Thyroid gland (tissue), 4 donors: ENCODE measurements at regions not wholly inside any gene's neighbourhood (a gene's known extent, or its start where the extent isn't known, plus 50 kb on each side); places are given as distances from the start of the nearest gene placed in this dataset.

Experiments
- POLR2A ChIP-seq, 2 donors: fragments of 450-650 bp; IDR thresholded peaks; one replicate each; pipeline ENCODE4 v1.6.1; 2017; ENCODE audit warnings: antibody characterized with exemption in 2 of 2, mild to moderate bottlenecking in 2 of 2, moderate library complexity in 1 of 2
- TF ChIP-seq, protein P1 (sequence below), 6 experiments: fragments of 200-600 bp in 3 of 6; fragments of 450-650 bp in 3 of 6; sonication (generic) in 3 of 6; IDR thresholded peaks; one replicate each; pipeline ENCODE4 v1.5.1; 2016 to 2019; ENCODE audit warnings: antibody characterized with exemption in 6 of 6, mild to moderate bottlenecking in 2 of 6, inconsistent platforms in 1 of 6, moderate library complexity in 1 of 6

DNA sequence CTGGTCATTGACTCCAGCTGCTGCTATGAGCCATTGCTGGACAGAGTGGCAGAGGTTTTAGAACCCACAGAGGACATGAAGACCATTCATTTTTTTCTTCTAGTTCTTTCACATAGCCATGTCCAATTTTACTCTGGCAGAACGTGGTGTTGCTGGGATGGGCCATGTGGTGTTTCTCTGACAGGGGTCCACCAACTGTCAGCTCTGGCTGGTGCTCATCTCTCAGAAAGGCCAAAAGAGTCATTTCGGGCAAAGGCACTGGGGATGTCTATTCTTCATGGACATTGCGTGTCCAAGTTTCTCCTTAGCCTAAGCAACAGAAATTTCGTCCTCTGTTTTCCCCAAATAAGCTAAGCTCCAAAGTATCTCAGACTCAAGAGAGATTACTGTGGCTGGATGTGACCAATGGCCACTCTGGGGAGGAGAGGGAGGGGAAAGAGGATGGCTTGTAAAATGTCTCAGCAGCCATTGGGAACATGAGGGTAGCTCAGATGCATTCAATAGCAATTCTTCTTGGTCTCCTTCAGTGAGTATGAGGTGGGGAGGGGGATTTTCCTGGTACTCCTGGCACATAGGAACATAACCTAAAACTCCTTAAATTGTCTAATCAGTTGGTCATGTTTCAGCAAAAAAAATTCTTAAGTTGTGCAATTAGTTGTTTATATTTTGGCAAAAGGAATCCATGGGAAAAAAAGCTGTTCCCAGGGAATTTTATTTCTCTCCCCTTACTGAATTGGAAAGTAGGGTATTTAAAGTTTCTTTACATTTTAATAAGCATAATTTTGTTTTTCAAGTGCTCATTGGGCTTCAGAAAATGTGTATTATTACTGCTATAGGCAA is 131.6 kb upstream of the MITF start:
- TF ChIP-seq, protein P1, sequence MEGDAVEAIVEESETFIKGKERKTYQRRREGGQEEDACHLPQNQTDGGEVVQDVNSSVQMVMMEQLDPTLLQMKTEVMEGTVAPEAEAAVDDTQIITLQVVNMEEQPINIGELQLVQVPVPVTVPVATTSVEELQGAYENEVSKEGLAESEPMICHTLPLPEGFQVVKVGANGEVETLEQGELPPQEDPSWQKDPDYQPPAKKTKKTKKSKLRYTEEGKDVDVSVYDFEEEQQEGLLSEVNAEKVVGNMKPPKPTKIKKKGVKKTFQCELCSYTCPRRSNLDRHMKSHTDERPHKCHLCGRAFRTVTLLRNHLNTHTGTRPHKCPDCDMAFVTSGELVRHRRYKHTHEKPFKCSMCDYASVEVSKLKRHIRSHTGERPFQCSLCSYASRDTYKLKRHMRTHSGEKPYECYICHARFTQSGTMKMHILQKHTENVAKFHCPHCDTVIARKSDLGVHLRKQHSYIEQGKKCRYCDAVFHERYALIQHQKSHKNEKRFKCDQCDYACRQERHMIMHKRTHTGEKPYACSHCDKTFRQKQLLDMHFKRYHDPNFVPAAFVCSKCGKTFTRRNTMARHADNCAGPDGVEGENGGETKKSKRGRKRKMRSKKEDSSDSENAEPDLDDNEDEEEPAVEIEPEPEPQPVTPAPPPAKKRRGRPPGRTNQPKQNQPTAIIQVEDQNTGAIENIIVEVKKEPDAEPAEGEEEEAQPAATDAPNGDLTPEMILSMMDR (IDR thresholded peaks at IDR 0.05): no peak
- TF ChIP-seq POLR2A (IDR thresholded peaks at IDR 0.05): no peak
